Stimulated activated CD8-positive, alpha-beta memory T cell treated with anti-CD3 and anti-CD28 coated beads, Interleukin-15, amount 100 ng/mL, for 24 hours (primary cell): ENCODE measurements at regions not wholly inside any gene's neighbourhood (a gene's known extent, or its start where the extent isn't known, plus 50 kb on each side); places are given as distances from the start of the nearest gene placed in this dataset.

Experiments
- DNase-seq: peaks from one replicate; pipeline ENCODE4 v3.0.0-alpha.2; 2020; ENCODE audit warnings: low read depth

DNA sequence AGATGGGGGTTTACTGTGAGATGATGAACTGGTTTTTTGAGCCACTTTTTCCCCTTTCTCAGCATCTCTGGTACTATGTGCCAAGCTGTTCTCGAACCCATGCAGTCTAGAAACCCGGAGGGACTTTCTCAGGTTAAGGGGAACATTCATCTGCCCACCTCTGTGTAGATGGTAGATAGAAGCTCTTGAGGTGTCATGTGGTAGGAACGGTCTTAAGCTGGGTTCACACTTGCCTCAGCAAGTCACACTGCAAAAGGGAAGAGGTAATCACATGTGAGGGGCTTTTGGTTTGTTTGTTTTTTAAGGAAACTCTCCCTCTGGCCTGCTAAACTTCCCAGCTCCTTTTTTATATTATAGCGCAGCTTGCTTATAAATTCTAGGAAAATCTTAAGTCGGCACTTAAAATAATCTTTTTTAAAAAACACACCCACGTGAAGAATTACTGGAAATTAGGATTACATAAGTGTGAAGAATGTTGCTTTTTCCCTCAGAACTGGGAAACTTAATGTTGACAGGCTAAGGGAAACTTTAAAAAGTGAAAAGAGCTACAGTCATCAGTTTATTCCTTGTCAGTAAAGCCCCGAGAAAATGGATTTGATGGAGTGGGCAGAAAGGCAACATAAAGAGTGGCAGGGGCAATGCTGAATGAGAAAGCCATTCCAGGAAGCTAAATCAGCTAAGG lies 430.3 kb downstream of the ARHGEF28 start:
- DNase-seq, result no peak

- DNase-seq, result no peak
Observed at GRCh38 chr5:74055486-74056106, 429.6 kb downstream of the ARHGEF28 start.

GRCh38 chr5:74054641-74055421 lies 428.8 kb downstream of the ARHGEF28 start:
- DNase-seq, result no peak

- no peak for DNase-seq
Observed at GRCh38 chr5:74054139-74054538, 428.1 kb downstream of the ARHGEF28 start.

DNA sequence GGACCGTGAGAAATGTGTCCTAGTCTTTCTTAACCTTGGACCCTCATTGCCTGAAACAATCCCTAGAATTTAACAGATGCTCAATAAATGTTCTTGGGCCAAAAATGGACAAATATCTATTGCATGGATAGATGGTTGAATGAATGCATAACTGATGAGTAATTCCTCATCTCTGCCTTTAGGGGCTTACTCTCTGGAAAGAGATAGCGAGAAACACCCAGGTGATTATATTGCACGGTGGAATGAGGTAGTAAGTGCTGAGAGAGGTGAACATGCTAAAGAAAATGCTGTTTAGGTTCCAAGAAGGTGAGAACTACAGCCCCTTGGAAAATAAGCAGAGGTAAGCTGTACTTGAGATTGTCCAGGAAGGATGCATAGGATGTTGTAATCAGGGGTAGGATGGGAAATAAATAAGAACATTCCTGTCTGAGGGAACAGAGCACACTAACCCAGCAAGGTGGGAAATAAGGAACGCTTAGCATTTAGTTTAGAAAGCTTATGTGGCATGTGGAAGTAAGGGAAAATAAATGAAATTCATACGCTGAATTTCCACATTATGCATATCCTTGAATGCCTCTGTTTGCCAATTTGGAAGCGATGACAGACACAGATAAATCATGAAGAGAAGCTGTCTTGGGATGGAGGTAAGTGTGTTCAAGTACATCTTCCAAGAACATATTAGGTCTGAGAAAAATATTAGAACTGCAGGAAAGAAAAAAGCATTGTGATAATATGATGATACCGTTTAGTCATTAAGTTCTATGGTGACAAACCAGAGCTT lies 426.6 kb downstream of the ARHGEF28 start:
- DNase-seq, result no peak

GRCh38 chr5:74051076-74051475 lies 425.1 kb downstream of the ARHGEF28 start:
- DNase-seq, result no peak

DNA sequence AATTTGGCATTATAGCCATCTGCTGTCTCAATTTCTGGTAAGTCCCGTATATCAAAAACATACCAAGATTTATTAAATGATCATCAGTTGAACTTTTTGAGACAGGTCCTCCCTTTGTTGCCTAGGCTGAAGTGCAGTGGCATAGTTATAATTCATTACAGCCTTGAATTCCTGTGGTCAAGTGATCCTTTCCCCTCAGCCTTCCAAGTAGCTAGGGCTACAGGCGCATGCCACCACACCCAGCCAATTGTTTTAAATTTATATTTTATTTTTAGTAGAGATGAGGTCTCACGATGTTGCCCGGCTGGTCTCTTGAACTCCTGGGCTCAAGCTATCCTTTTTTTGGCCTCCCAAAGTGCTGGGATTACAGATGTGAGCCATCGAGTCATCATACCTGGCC lies 418.9 kb downstream of the ARHGEF28 start:
- no peak for DNase-seq

DNA sequence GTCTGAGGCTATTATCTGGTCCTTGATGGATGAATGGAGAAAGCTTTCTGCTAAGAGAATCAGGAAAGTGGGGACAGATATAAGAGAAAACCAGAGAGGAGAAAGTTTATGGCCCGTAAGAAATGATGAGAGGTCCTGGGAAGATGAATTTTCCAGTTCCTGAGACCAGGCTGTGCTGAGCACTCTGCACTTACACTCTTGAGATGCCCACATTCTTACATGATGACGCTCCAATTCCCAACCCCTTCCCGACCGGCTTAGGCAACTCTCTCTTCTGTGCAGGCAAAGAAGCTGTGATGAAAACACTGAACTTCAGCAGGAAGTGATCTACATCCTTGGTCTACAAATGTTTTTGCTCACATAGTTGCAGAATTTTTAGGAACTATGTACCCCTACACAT lies 417.0 kb downstream of the ARHGEF28 start:
- no peak for DNase-seq

GRCh38 chr5:74042559-74042958 lies 416.6 kb downstream of the ARHGEF28 start:
- DNase-seq, result no peak

DNA sequence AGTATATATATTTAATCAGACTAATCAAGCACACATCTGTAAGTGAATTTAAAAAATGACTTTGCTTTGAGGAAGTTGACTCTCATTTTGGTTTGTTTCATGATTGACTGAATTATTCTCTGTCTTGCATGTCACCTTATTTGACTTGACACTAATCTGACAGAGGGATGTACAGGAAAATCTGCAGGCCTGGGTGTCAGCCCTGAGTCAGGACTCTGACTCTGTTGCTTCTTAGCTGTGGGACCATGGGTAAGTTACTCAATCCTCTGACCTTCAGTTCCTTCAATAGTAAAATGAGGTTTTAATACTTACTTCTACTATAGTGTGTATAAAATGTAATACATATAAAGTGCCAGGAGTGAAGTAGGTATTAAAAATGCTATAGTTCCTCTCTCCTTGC lies 415.9 kb downstream of the ARHGEF28 start:
- DNase-seq, result no peak

DNA sequence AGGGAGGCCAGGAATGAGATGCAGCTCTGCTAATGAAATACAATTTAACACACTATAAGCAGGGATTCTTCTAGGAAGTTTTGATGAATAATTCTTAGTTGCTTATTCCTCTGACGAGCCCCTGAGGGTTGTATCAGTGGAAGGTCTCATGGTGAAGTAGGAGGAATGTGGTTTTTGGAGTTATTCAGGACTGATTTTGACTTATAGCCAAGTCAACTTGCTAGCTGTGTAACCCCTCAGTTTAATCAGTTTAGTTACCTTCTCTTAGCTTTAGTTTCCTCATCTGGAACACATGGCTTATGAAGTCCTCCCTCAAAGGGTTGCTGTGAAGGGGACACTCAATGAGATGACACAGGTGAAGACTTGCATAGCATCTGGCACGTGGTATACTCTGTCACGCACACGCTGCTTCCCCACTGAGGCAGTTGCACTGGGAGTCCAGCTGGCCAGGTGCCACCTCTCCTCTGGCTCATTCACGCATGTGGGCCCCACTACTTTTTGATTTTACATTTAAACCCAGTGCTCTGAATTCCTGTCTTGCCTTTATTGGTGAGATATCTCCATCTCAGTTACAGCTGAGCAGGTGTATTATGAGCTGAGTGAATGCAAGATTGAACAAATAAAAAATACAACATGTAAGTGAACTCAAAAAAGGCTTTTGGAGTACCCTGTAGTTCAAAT lies 415.0 kb downstream of the ARHGEF28 start:
- no peak for DNase-seq

DNA sequence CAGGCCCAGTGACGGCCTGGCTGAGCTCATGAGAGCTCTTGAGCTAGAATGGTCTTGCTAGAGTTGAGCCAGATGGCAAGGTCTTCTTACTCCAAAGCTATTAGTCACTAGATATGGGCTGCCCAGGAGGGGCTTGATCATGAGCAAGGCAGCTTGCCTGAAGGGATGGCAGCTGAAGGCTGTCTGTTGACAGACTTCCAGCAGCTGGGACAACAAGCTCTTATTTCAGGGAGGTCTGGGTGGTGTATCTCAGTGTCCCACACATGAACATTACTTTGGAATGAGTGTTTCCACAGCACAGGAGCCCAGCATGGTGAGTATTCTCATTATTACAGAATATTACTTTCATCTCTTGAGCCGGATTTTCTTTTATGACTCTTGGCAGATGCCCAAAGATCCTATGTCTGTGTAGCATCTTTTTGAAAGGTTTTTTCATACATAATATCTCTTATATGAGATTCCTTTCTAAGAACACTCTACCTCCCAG lies 414.1 kb downstream of the ARHGEF28 start:
- DNase-seq, result no peak

DNA sequence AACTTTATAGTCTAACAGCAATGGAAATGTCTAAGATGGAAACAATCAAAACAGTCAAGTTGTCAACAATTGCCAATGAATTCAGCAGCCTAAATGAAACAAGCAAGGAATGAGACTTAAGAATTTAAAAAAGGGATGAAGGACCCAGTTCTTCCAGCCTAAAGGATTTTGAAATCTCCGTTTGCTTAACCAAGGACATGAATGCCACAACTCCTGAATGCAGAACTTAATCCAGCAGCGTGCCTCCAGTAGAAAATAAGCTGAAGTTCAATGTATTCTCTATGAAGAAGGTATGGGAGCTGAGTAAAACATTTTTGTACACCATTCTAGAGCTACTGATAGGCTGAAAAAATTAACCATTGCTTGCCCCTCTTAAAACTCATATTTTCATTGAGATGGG lies 411.3 kb downstream of the ARHGEF28 start:
- no peak for DNase-seq

GRCh38 chr5:74035521-74035937 lies 409.5 kb downstream of the ARHGEF28 start:
- no peak for DNase-seq

DNA sequence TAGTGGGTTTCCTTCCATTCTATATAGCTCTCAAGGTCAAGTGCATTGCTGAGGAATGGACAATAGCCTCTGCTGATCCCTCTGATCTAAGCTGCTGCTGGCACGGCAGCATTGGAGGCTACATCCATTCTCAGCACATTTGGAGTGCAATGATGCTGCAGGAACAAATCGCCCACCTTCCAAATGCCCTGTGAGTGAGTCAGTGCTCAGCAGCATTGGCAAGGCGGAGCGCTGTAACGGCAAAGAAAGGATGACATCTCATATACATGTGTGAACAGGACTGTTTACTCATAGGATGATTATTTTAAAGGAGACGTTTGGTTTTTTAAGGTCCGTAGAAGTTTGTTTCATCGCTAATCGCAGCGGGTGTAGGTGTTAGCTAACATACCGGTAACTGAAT lies 408.7 kb downstream of the ARHGEF28 start:
- DNase-seq, result no peak

GRCh38 chr5:74032617-74033016 lies 406.6 kb downstream of the ARHGEF28 start:
- DNase-seq, result no peak

DNA sequence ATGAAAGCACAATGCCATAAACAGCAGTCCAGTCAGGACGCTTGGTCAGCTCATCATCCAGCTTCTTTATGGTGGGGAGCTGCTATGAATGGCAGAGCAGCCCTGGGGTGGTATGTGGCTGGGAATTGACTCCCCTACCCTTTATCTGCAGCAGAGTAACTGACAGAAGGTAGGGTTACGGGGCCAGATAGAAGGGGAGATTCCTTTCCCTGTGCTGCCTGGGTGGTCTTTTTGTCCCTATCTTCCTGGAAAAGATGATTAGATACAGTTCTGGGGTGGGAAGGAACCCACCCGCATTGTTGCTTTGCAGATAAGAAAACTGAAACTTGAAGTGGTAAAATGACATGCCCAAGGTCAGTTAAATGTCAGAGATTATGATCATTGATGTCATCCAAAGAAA lies 405.5 kb downstream of the ARHGEF28 start:
- no peak for DNase-seq

- no peak for DNase-seq
Observed at GRCh38 chr5:74030821-74031220, 404.8 kb downstream of the ARHGEF28 start.

GRCh38 chr5:74030371-74030770 lies 404.4 kb downstream of the ARHGEF28 start:
- DNase-seq, result no peak

DNA sequence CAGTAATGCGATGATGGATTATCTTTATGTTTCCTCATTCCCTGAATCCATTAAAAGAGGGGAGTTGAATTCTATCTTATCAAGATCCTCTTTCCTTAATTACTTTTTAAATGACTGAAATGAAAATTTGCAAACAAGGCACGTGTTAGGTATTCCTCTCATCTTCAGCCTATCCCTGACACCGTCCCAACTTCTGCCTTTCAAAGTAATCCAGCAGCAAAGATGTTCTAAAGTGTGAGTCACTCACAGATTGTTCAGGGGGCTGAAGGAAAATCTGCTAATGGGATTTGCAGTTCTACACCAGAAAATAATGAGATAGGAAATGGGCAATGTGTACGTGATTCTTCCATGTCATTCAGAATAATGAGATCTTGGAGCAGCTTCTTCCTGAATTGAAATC lies 403.0 kb downstream of the ARHGEF28 start:
- no peak for DNase-seq

DNA sequence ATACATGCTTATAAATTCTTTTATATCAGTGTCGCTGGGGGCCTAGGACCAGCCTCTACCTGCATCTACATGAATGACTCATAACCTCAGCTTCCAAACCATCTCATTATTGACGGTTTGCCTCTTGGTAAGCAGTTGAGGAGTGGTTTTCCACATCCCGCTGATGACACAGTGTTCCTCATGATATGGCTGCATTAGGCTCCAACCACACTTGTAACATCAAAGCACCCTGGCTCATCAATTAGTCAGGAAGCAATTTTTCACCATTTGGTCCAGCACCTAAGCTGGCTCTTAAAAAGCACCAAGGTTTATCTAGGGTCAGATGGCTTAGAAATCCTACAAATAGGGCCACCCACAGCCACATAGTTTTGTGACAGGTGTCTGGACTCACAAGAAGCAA lies 402.4 kb downstream of the ARHGEF28 start:
- DNase-seq, result no peak
